Tibial nerve (tissue), 4 donors: ENCODE measurements at regions not wholly inside any gene's neighbourhood (a gene's known extent, or its start where the extent isn't known, plus 50 kb on each side); places are given as distances from the start of the nearest gene placed in this dataset.

Experiments used
- DNase-seq, 2 donors: peaks; one replicate each; pipeline ENCODE4 v3.0.0-alpha.2; 2019; ENCODE audit warnings: low spot score in 2 of 2
- H3K27ac ChIP-seq, 4 donors: fragments of 200-600 bp; sonication (generic) in 3 of 4; one replicate each; pipeline ENCODE4 v1.5.1; 2017 to 2019; ENCODE audit warnings: mild to moderate bottlenecking in 1 of 4
- H3K27me3 ChIP-seq, 2 donors: fragments of 200-600 bp; sonication (generic) in 1 of 2; one replicate each; pipeline versions ENCODE4 v1.5.1 to v1.6.0; 2017 to 2019
- H3K36me3 ChIP-seq, 3 donors: fragments of 200-600 bp; sonication (generic); one replicate each; pipeline ENCODE4 v1.5.1; 2018 to 2019
- H3K4me1 ChIP-seq, 4 donors: fragments of 200-600 bp; sonication (generic) in 3 of 4; one replicate each; pipeline ENCODE4 v1.5.1; 2017 to 2019
- H3K4me3 ChIP-seq, 4 donors: fragments of 200-600 bp; sonication (generic) in 3 of 4; one replicate each; pipeline ENCODE4 v1.5.1; 2017 to 2019; ENCODE audit warnings: mild to moderate bottlenecking in 1 of 4, moderate library complexity in 1 of 4
- H3K9me3 ChIP-seq, 4 donors: fragments of 200-600 bp; sonication (generic) in 3 of 4; one replicate each; pipeline ENCODE4 v1.5.1; 2017 to 2019
- CTCF ChIP-seq, 5 experiments: fragments of 200-600 bp in 3 of 5; fragments of 450-650 bp in 2 of 5; sonication (generic) in 3 of 5; IDR thresholded peaks; one replicate each; pipeline ENCODE4 v1.5.1; 2016 to 2019; ENCODE audit warnings: antibody characterized with exemption in 5 of 5, mild to moderate bottlenecking in 3 of 5, moderate library complexity in 2 of 5
- EP300 ChIP-seq, 2 donors: sonication (generic); formaldehyde crosslinking; IDR thresholded peaks; one replicate each; pipeline ENCODE4 v1.6.1; 2017; ENCODE audit warnings: antibody characterized with exemption in 2 of 2, mild to moderate bottlenecking in 1 of 2
- POLR2A ChIP-seq, 2 donors: fragments of 450-650 bp; IDR thresholded peaks; one replicate each; pipeline ENCODE4 v1.6.1; 2017; ENCODE audit warnings: antibody characterized with exemption in 2 of 2, mild to moderate bottlenecking in 2 of 2, moderate library complexity in 2 of 2
- WGBS, 2 donors: methylation state at CpG; one replicate each; pipeline ENCODE4 v1.1.5; 2018; 5-methylcytosine and 5-hydroxymethylcytosine counted together

DNA sequence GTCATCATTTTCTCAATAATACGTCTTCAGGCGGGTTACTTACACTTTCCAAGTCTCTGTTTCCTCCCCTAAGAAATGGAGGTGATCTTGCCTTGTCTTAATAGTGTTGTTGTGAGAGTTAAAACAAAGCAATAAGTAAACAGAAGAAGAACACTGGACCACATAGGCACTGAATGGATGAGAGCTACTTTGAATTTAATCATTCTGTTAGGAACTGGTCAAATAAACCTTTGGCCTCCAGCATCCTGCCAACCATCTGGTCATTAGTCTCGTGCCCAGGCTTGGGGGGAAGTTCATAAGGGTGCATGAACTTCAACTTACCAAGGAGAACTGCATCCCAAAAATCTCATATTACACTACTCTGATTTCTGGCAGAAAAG, 109.4 kb upstream of the C7orf33 start:
- H3K27me3 ChIP-seq: no peaks in the 10 kb centered on the region
- TF ChIP-seq CTCF (IDR thresholded peaks at IDR 0.05): no peak
- no peak for TF ChIP-seq EP300 (IDR thresholded peaks at IDR 0.05)
- TF ChIP-seq POLR2A (IDR thresholded peaks at IDR 0.05): no peak
- no peak for DNase-seq
- peaks cover 0 to 13% (median 5%) of the 10 kb centered on the region in 4 donors for H3K4me1 ChIP-seq
- H3K27ac ChIP-seq: no peak overlapping the region
- H3K9me3 ChIP-seq: no peaks in the 10 kb centered on the region
- 55 to 64% methylated on average over 3 of the region's 3 CpGs for WGBS, 2 donors
- H3K4me3 ChIP-seq: no peak overlapping the region
- H3K36me3 ChIP-seq: no peaks in the 10 kb centered on the region

- H3K4me1 ChIP-seq: peaks cover 0 to 13% (median 5%) of the 10 kb centered on the region in 4 donors
- no peak for DNase-seq
- no peaks in the 10 kb centered on the region for H3K27me3 ChIP-seq
- H3K27ac ChIP-seq: no peak overlapping the region
- 66 to 67% methylated on average over 19 of the region's 19 CpGs for WGBS, 2 donors
- H3K9me3 ChIP-seq: no peaks in the 10 kb centered on the region
- H3K36me3 ChIP-seq: no peaks in the 10 kb centered on the region
- H3K4me3 ChIP-seq: no peak overlapping the region
- no peak for TF ChIP-seq EP300 (IDR thresholded peaks at IDR 0.05)
- TF ChIP-seq CTCF (IDR thresholded peaks at IDR 0.05): no peak
- TF ChIP-seq POLR2A (IDR thresholded peaks at IDR 0.05): no peak
These were observed 108.5 kb upstream of the C7orf33 start for GRCh38 chr7:148481971-148482626.

- 86 to 89% methylated on average over 17 of the region's 17 CpGs for WGBS, 2 donors
- TF ChIP-seq EP300 (IDR thresholded peaks at IDR 0.05): no peak
- no peak for TF ChIP-seq CTCF (IDR thresholded peaks at IDR 0.05)
- no peak for TF ChIP-seq POLR2A (IDR thresholded peaks at IDR 0.05)
- DNase-seq: no peak
- Histone ChIP-seq H3K36me3 (no peaks in the 10 kb centered on the region), H3K4me1 (peaks cover 0 to 13% (median 5%) of the 10 kb centered on the region in 4 donors), H3K9me3 (no peaks in the 10 kb centered on the region), H3K27ac (no peak overlapping the region), H3K4me3 (no peak overlapping the region), H3K27me3 (no peaks in the 10 kb centered on the region)
These were observed 106.9 kb upstream of the C7orf33 start for GRCh38 chr7:148483515-148484308.

DNA sequence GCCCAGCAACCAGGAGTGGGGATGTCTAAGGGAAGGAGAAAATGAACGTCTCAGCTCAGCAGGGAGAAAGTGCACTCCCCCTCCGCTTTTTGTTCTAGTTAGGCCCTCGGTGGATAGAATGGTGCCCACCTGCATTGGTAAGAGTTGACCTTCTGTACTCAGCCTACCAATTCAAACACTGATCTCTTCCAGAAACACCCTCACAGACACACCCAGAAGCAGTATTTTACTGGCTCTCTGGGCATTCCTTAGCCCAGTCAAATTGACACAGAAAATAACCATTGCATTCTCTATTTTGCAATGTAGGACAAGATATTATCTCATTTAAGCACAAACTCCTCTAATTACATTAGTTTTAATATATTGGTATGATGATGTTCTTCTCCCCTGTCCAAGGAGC, 106.1 kb upstream of the C7orf33 start:
- Histone ChIP-seq H3K36me3 (no peaks in the 10 kb centered on the region), H3K27ac (no peak overlapping the region), H3K4me3 (no peak overlapping the region), H3K9me3 (no peaks in the 10 kb centered on the region), H3K4me1 (peaks cover 0 to 13% (median 5%) of the 10 kb centered on the region in 4 donors), H3K27me3 (no peaks in the 10 kb centered on the region)
- WGBS, 2 donors: 68 to 79% methylated on average over 3 of the region's 3 CpGs
- DNase-seq: no peak
- TF ChIP-seq EP300 (IDR thresholded peaks at IDR 0.05) (no peak), CTCF (IDR thresholded peaks at IDR 0.05) (no peak), POLR2A (IDR thresholded peaks at IDR 0.05) (no peak)

DNA sequence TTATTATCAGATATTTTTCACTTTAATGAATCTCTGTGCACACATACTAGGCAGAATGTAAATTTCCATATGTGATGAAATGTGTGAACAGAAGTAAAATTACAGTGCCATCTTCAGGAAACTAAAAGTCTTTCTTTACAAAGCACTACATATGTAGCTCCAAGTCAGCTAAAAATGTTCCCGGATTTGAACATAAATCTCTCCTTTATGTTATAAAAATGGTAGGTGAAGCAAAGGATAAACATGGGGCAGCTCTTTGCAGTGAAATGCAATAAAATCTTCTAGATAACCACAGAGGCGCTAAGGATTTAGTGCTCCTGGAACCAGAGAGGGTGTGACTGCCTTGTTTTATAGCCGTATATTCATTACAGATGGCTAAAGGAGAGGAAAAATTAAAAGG, 104.9 kb upstream of the C7orf33 start:
- Histone ChIP-seq H3K27me3 (no peaks in the 10 kb centered on the region), H3K27ac (no peak overlapping the region), H3K36me3 (no peaks in the 10 kb centered on the region), H3K9me3 (no peaks in the 10 kb centered on the region), H3K4me3 (no peak overlapping the region), H3K4me1 (peaks cover 0 to 9% (median 3%) of the 10 kb centered on the region in 4 donors)
- DNase-seq: no peak
- TF ChIP-seq POLR2A (IDR thresholded peaks at IDR 0.05): no peak
- WGBS, 2 donors: 33 to 35% methylated on average over 3 of the region's 3 CpGs
